Immature natural killer cell (primary cell): ENCODE measurements at regions not wholly inside any gene's neighbourhood (a gene's known extent, or its start where the extent isn't known, plus 50 kb on each side); places are given as distances from the start of the nearest gene placed in this dataset.
"Not testable (repeated sequence)": the region's sequence is repeated elsewhere in the genome, so short reads cannot be mapped to it uniquely, and the experiment has no call there.

Experiments used
- DNase-seq, 3 donors: peaks; one replicate each; pipeline ENCODE4 v3.0.0; 2022; ENCODE audit warnings: mixed read lengths in 1 of 3
- H3K27ac Mint-ChIP-seq, 6 donors: one replicate each; pipeline ENCODE4 v1.8.0; 2020; ENCODE audit warnings: mixed read lengths in 6 of 6, mild to moderate bottlenecking in 5 of 6, inconsistent platforms in 4 of 6, moderate library complexity in 3 of 6
- H3K27me3 Mint-ChIP-seq, 3 donors: one replicate each; pipeline ENCODE4 v1.8.0; 2020 to 2021; ENCODE audit warnings: low read depth in 3 of 3, mild to moderate bottlenecking in 3 of 3, mixed read lengths in 3 of 3, moderate library complexity in 3 of 3, inconsistent platforms in 1 of 3
- H3K36me3 Mint-ChIP-seq, 3 donors: one replicate each; pipeline ENCODE4 v1.8.0; 2020; ENCODE audit warnings: mixed read lengths in 3 of 3, inconsistent platforms in 2 of 3, mild to moderate bottlenecking in 2 of 3
- H3K4me1 Mint-ChIP-seq, 2 donors: one replicate each; pipeline ENCODE4 v1.8.0; 2020; ENCODE audit warnings: inconsistent platforms in 2 of 2, mild to moderate bottlenecking in 2 of 2, mixed read lengths in 2 of 2, moderate library complexity in 1 of 2
- H3K4me3 Mint-ChIP-seq, 5 donors: one replicate each; pipeline ENCODE4 v1.8.0; 2020; ENCODE audit warnings: mild to moderate bottlenecking in 5 of 5, mixed read lengths in 5 of 5, inconsistent platforms in 3 of 5, moderate library complexity in 3 of 5
- H3K9me3 Mint-ChIP-seq, 6 donors: one replicate each; pipeline ENCODE4 v1.8.0; 2020; ENCODE audit warnings: mild to moderate bottlenecking in 6 of 6, mixed read lengths in 6 of 6, inconsistent platforms in 4 of 6, moderate library complexity in 3 of 6

GRCh38 chr5:57368010-57368409 lies 114.6 kb downstream of the ACTBL2 start:
- no peak for DNase-seq
- no peak overlapping the region for H3K4me3 Mint-ChIP-seq
- peaks cover 0 to 4% (median 1%) of the 10 kb centered on the region in 3 donors for H3K27me3 Mint-ChIP-seq
- no peak overlapping the region for H3K27ac Mint-ChIP-seq
- peaks cover 0 to 1% (median 0%) of the 10 kb centered on the region in 6 donors for H3K9me3 Mint-ChIP-seq
- no peaks in the 10 kb centered on the region for H3K36me3 Mint-ChIP-seq
- H3K4me1 Mint-ChIP-seq, result no peaks in the 10 kb centered on the region

- H3K4me1 Mint-ChIP-seq, result no peaks in the 10 kb centered on the region
- DNase-seq, result no peak
- H3K4me3 Mint-ChIP-seq, result no peak overlapping the region
- peaks cover 0 to 1% (median 0%) of the 10 kb centered on the region in 3 donors for H3K27me3 Mint-ChIP-seq
- H3K27ac Mint-ChIP-seq, result no peak overlapping the region
- peaks cover 0 to 1% (median 0%) of the 10 kb centered on the region in 6 donors for H3K9me3 Mint-ChIP-seq
- peaks cover 0 to 4% (median 0%) of the 10 kb centered on the region in 3 donors for H3K36me3 Mint-ChIP-seq
Observed at GRCh38 chr5:57366744-57367143, 115.9 kb downstream of the ACTBL2 start.

- Mint-ChIP-seq H3K4me3 (no peak overlapping the region), H3K4me1 (no peaks in the 10 kb centered on the region), H3K9me3 (no peaks in the 10 kb centered on the region), H3K27me3 (no peaks in the 10 kb centered on the region), H3K36me3 (peaks cover 0 to 4% (median 0%) of the 10 kb centered on the region in 3 donors), H3K27ac (no peak overlapping the region)
- no peak for DNase-seq
Observed at GRCh38 chr5:57362951-57363350, 119.7 kb downstream of the ACTBL2 start.

- H3K9me3 Mint-ChIP-seq, result no peaks in the 10 kb centered on the region
- no peaks in the 10 kb centered on the region for H3K4me1 Mint-ChIP-seq
- H3K27ac Mint-ChIP-seq, result no peak overlapping the region
- no peak for DNase-seq
- H3K4me3 Mint-ChIP-seq, result no peak overlapping the region
- peaks cover 0 to 4% (median 0%) of the 10 kb centered on the region in 3 donors for H3K36me3 Mint-ChIP-seq
- H3K27me3 Mint-ChIP-seq, result peaks cover 0 to 3% (median 2%) of the 10 kb centered on the region in 3 donors
Observed at GRCh38 chr5:57360871-57361270, 121.7 kb downstream of the ACTBL2 start.

GRCh38 chr5:57358796-57359592 lies 123.6 kb downstream of the ACTBL2 start:
- Mint-ChIP-seq H3K9me3 (no peaks in the 10 kb centered on the region), H3K4me1 (no peaks in the 10 kb centered on the region)

GRCh38 chr5:57356850-57357249 lies 125.8 kb downstream of the ACTBL2 start:
- H3K27me3 Mint-ChIP-seq, H3K4me3 Mint-ChIP-seq, H3K36me3 Mint-ChIP-seq, DNase-seq, H3K4me1 Mint-ChIP-seq, H3K27ac Mint-ChIP-seq, H3K9me3 Mint-ChIP-seq: not testable (repeated sequence)

More at GRCh38 chr5:57358796-57359592, 123.6 kb downstream of the ACTBL2 start:
- Mint-ChIP-seq H3K4me3 (no peak overlapping the region), H3K36me3 (peaks cover 0 to 4% (median 0%) of the 10 kb centered on the region in 3 donors), H3K27me3 (peaks cover 0 to 3% (median 2%) of the 10 kb centered on the region in 3 donors), H3K27ac (no peak overlapping the region)
- DNase-seq, result no peak

- no peaks in the 10 kb centered on the region for H3K4me1 Mint-ChIP-seq
- no peaks in the 10 kb centered on the region for H3K36me3 Mint-ChIP-seq
- H3K27me3 Mint-ChIP-seq, result peaks cover 2 to 3% (median 3%) of the 10 kb centered on the region in 3 donors
- no peak for DNase-seq
- no peak overlapping the region for H3K27ac Mint-ChIP-seq
- peaks cover 0 to 2% (median 0%) of the 10 kb centered on the region in 6 donors for H3K9me3 Mint-ChIP-seq
- no peak overlapping the region for H3K4me3 Mint-ChIP-seq
Observed at GRCh38 chr5:57349214-57349613, 133.4 kb downstream of the ACTBL2 start.

- no peaks in the 10 kb centered on the region for H3K4me1 Mint-ChIP-seq
- H3K27ac Mint-ChIP-seq, result no peak overlapping the region
- peaks cover 3% of the 10 kb centered on the region in 3 donors for H3K27me3 Mint-ChIP-seq
- H3K9me3 Mint-ChIP-seq, result peaks cover 0 to 2% (median 0%) of the 10 kb centered on the region in 6 donors
- H3K36me3 Mint-ChIP-seq, result no peaks in the 10 kb centered on the region
- H3K4me3 Mint-ChIP-seq, result no peak overlapping the region
- DNase-seq, result no peak
Observed at GRCh38 chr5:57348376-57349140, 134.1 kb downstream of the ACTBL2 start.

GRCh38 chr5:57346328-57346727 lies 136.3 kb downstream of the ACTBL2 start:
- H3K27ac Mint-ChIP-seq, result no peak overlapping the region
- no peak for DNase-seq
- H3K4me1 Mint-ChIP-seq, result no peaks in the 10 kb centered on the region
- H3K4me3 Mint-ChIP-seq, result no peak overlapping the region
- peaks cover 3 to 6% (median 3%) of the 10 kb centered on the region in 3 donors for H3K27me3 Mint-ChIP-seq
- H3K9me3 Mint-ChIP-seq, result peaks cover 0 to 2% (median 0%) of the 10 kb centered on the region in 6 donors
- H3K36me3 Mint-ChIP-seq, result no peaks in the 10 kb centered on the region

GRCh38 chr5:57341380-57341979 lies 141.1 kb downstream of the ACTBL2 start:
- Mint-ChIP-seq H3K4me3 (no peak overlapping the region), H3K27ac (no peak overlapping the region), H3K9me3 (no peaks in the 10 kb centered on the region), H3K36me3 (no peaks in the 10 kb centered on the region), H3K27me3 (peaks cover 0 to 5% (median 1%) of the 10 kb centered on the region in 3 donors), H3K4me1 (no peaks in the 10 kb centered on the region)
- no peak for DNase-seq

- no peak for DNase-seq
- no peaks in the 10 kb centered on the region for H3K36me3 Mint-ChIP-seq
- no peak overlapping the region for H3K27ac Mint-ChIP-seq
- no peaks in the 10 kb centered on the region for H3K4me1 Mint-ChIP-seq
- no peaks in the 10 kb centered on the region for H3K9me3 Mint-ChIP-seq
- no peak overlapping the region for H3K4me3 Mint-ChIP-seq
- H3K27me3 Mint-ChIP-seq, result peaks cover 0 to 5% (median 1%) of the 10 kb centered on the region in 3 donors
Observed at GRCh38 chr5:57340681-57341080, 141.9 kb downstream of the ACTBL2 start.

GRCh38 chr5:57339521-57339920 lies 143.1 kb downstream of the ACTBL2 start:
- no peaks in the 10 kb centered on the region for H3K9me3 Mint-ChIP-seq
- no peaks in the 10 kb centered on the region for H3K4me1 Mint-ChIP-seq
- no peak overlapping the region for H3K4me3 Mint-ChIP-seq
- H3K27me3 Mint-ChIP-seq, result peaks cover 0 to 5% (median 1%) of the 10 kb centered on the region in 3 donors
- no peaks in the 10 kb centered on the region for H3K36me3 Mint-ChIP-seq
- no peak for DNase-seq
- H3K27ac Mint-ChIP-seq, result no peak overlapping the region

GRCh38 chr5:57338868-57339340 lies 143.7 kb downstream of the ACTBL2 start:
- Mint-ChIP-seq H3K27ac (no peak overlapping the region), H3K27me3 (peaks cover 0 to 5% (median 0%) of the 10 kb centered on the region in 3 donors), H3K36me3 (no peaks in the 10 kb centered on the region), H3K4me3 (no peak overlapping the region), H3K9me3 (no peaks in the 10 kb centered on the region), H3K4me1 (no peaks in the 10 kb centered on the region)
- no peak for DNase-seq
